ENCODE measurements at regions not wholly inside any gene's neighbourhood (a gene's known extent, or its start where the extent isn't known, plus 50 kb on each side); places are given as distances from the start of the nearest gene placed in this dataset.
A peak's percentile ranks its signal among the peaks of the same experiment; 100 is the strongest.

DNA sequence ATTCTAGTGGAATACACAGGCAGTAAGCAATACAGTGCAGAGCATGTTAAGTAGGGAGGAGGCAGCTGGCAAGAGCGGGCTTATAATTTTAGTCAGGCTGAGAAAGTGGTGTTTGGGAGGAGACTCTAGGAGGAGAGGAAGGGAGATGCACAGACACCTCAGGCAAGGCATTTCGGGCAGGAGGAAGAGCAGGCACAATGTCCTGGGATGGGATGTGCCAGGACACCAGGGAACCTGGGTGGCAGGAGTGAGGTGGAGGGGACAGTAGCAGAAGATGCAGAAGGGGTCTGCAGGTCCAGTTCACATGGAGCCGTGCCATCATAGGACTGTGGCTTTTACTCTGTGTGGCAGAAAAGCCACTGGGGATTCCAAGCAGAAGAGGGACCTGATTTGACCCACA lies 143.7 kb upstream of the FSTL4 start:
- DNase-seq (ENCODE audit: low spot score): no peak
- Mint-ChIP-seq H3K4me3 (ENCODE audit: unreplicated experiment) (no peak overlapping the region), H3K27ac (ENCODE audit: unreplicated experiment) (no peak overlapping the region), H3K4me1 (ENCODE audit: low read depth) (peaks cover 5% of the 10 kb centered on the region), H3K9me3 (ENCODE audit: low read depth) (no peaks in the 10 kb centered on the region), H3K36me3 (ENCODE audit: low read depth) (no peaks in the 10 kb centered on the region), H3K27me3 (ENCODE audit: low read depth) (no peaks in the 10 kb centered on the region)
- TF ChIP-seq, protein P1, sequence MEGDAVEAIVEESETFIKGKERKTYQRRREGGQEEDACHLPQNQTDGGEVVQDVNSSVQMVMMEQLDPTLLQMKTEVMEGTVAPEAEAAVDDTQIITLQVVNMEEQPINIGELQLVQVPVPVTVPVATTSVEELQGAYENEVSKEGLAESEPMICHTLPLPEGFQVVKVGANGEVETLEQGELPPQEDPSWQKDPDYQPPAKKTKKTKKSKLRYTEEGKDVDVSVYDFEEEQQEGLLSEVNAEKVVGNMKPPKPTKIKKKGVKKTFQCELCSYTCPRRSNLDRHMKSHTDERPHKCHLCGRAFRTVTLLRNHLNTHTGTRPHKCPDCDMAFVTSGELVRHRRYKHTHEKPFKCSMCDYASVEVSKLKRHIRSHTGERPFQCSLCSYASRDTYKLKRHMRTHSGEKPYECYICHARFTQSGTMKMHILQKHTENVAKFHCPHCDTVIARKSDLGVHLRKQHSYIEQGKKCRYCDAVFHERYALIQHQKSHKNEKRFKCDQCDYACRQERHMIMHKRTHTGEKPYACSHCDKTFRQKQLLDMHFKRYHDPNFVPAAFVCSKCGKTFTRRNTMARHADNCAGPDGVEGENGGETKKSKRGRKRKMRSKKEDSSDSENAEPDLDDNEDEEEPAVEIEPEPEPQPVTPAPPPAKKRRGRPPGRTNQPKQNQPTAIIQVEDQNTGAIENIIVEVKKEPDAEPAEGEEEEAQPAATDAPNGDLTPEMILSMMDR (IDR thresholded peaks at IDR 0.05): no peak

DNA sequence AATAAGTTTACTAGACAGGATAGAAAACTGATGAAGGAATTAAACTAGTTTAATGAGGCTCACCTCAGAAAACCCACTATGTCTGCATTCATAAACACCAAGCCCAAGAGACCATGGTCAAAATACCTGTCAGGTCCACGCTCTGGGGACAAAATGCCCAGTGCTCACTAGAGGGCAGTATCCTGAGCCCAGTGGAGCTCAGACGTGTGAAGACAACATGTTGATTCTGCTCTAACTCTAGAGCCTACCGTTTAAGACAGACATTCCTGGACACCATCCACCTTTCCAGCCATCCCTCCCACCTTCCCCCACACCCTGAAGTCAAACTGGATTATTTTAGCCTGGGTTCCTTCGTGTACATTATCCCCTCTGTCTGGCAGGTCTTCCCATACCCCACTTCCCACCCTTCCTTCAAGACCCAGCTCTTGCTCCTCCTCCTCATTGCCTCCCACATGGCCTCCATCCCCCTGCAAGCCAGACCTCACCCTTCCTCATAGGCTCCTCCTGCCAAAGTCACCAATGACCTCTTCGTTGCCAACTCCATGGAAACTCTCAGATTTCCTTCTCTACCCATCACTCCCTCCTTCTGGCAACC lies 142.3 kb upstream of the FSTL4 start:
- H3K27ac Mint-ChIP-seq (ENCODE audit: unreplicated experiment): no peak overlapping the region
- no peaks in the 10 kb centered on the region for H3K27me3 Mint-ChIP-seq (ENCODE audit: low read depth)
- TF ChIP-seq, protein P1 (IDR thresholded peaks at IDR 0.05): peak; percentile 74
- no peaks in the 10 kb centered on the region for H3K36me3 Mint-ChIP-seq (ENCODE audit: low read depth)
- no peaks in the 10 kb centered on the region for H3K9me3 Mint-ChIP-seq (ENCODE audit: low read depth)
- DNase-seq (ENCODE audit: low spot score): no peak
- no peak overlapping the region for H3K4me3 Mint-ChIP-seq (ENCODE audit: unreplicated experiment)
- peaks cover 5% of the 10 kb centered on the region for H3K4me1 Mint-ChIP-seq (ENCODE audit: low read depth)

DNA sequence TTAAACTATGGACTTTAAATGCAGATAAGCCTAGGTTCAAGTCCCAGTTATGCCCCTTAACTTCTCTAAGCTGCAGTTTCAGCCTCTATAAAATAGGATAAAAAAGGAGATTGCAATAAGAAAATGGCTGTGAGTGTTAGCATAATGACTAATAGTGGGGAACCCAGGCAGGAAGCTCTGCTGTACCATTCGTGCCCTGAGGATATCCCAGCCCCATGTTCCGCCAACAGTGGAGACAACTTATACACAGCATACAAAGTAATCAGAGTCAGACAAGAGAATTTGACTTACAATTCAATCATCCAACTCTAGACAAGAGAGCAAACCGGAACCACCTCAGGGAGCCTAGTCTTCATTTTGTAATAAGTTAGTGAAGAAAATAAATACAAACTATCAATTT lies 141.5 kb upstream of the FSTL4 start:
- H3K4me3 Mint-ChIP-seq (ENCODE audit: unreplicated experiment): no peak overlapping the region
- no peaks in the 10 kb centered on the region for H3K36me3 Mint-ChIP-seq (ENCODE audit: low read depth)
- peaks cover 5% of the 10 kb centered on the region for H3K4me1 Mint-ChIP-seq (ENCODE audit: low read depth)
- no peaks in the 10 kb centered on the region for H3K9me3 Mint-ChIP-seq (ENCODE audit: low read depth)
- no peak for DNase-seq (ENCODE audit: low spot score)
- TF ChIP-seq, protein P1 (IDR thresholded peaks at IDR 0.05): no peak
- H3K27me3 Mint-ChIP-seq (ENCODE audit: low read depth): no peaks in the 10 kb centered on the region
- no peak overlapping the region for H3K27ac Mint-ChIP-seq (ENCODE audit: unreplicated experiment)

DNA sequence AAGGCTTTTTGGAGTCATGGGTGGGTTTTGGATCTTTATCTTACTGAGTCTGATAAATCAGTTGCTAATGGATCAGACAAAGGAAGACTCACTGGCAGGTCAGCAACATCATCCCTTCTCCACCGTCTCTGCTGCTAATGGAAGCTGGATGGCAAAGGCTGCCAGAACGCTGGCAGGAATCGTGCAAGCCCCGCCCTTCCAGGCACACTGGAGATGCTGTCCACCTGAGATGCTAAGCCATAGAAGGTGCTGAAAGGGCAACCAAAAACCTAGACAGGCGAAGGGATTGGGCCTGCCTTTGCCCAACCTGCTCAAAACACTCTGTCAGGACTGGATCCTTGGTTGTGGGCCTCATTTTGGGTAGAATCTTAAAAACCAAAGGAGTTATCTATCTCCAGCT lies 139.5 kb upstream of the FSTL4 start:
- no peaks in the 10 kb centered on the region for H3K27me3 Mint-ChIP-seq (ENCODE audit: low read depth)
- no peak overlapping the region for H3K27ac Mint-ChIP-seq (ENCODE audit: unreplicated experiment)
- H3K36me3 Mint-ChIP-seq (ENCODE audit: low read depth): no peaks in the 10 kb centered on the region
- no peak for DNase-seq (ENCODE audit: low spot score)
- no peak overlapping the region for H3K4me3 Mint-ChIP-seq (ENCODE audit: unreplicated experiment)
- no peaks in the 10 kb centered on the region for H3K9me3 Mint-ChIP-seq (ENCODE audit: low read depth)
- TF ChIP-seq, protein P1 (IDR thresholded peaks at IDR 0.05): no peak
- H3K4me1 Mint-ChIP-seq (ENCODE audit: low read depth): peaks cover 5% of the 10 kb centered on the region

DNA sequence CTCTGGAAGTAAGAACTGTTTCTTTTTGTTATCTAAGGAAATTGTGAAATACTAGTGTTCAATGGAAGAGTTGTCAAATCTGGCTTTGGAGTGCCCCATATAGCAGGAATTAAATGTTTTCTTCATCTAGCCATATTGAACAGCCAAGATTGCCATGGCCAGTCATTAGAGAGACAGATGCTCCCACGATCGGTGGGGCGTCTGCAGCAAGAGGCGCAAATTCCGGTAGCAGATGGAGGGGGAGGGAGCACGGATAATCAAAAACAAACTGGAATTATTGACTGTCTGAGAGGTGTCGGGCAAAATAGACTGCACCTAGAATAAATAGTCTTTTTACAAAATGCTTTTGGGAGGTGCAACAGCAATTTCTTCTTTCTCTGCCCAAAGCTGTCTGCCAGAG lies 139.1 kb upstream of the FSTL4 start:
- no peaks in the 10 kb centered on the region for H3K36me3 Mint-ChIP-seq (ENCODE audit: low read depth)
- TF ChIP-seq, protein P1 (IDR thresholded peaks at IDR 0.05): no peak
- no peaks in the 10 kb centered on the region for H3K9me3 Mint-ChIP-seq (ENCODE audit: low read depth)
- peak overlapping the region; percentile 34 for H3K27ac Mint-ChIP-seq (ENCODE audit: unreplicated experiment)
- no peak for DNase-seq (ENCODE audit: low spot score)
- peaks cover 5% of the 10 kb centered on the region for H3K4me1 Mint-ChIP-seq (ENCODE audit: low read depth)
- H3K4me3 Mint-ChIP-seq (ENCODE audit: unreplicated experiment): no peak overlapping the region
- no peaks in the 10 kb centered on the region for H3K27me3 Mint-ChIP-seq (ENCODE audit: low read depth)

All from chondrocyte (in vitro differentiated cells).